ENCODE measurements at regions not wholly inside any gene's neighbourhood (a gene's known extent, or its start where the extent isn't known, plus 50 kb on each side); places are given as distances from the start of the nearest gene placed in this dataset.

DNA sequence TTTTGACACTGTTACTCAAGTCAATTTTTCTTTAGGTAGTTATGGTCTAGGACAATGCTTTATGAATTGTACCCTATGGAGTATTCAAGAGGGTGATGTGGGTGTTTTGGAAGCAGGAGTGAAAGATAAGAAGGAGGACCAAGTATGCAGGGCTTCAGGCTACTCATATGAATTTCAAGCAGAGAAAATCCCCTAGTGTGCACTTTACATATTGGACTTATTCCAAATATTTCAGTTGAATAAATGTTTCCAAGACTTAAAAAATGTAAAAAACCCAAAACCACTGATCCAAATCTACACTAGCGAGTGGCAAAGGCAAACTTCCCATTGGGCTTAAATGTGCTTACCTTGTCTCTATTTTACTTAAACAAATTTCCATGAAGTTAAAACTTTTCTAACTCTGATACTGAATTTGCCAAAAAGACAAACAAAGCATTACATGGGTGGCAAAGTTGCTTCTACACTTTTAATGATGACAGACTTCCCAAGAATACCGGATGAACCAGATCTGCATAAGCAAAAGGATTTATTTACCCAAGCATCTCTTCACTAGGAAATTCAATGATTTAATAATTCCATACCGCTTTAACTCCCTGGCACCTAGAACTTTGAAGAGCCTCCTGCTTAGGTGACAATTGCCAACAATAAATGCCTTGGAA lies 1233.5 kb upstream of the NXPH2 start:
- WGBS, result 76% methylated on average over 3 of the region's 3 CpGs
- DNase-seq (ENCODE audit: low spot score), result no peak
- Histone ChIP-seq H3K27me3 (ENCODE audit: control insufficient read depth in 4 of 4, insufficient read depth in 4 of 4, low read length in 3 of 4) (no peaks in the 10 kb centered on the region), H3K36me3 (ENCODE audit: control insufficient read depth in 4 of 4, insufficient read depth in 3 of 4, low read depth in 1 of 4, low read length in 3 of 4) (no peaks in the 10 kb centered on the region), H3K27ac (ENCODE audit: low read depth in 1 of 2, low read length in 2 of 2) (no peak overlapping the region), H3K9me3 (ENCODE audit: control insufficient read depth in 4 of 4, low read length in 3 of 4) (no peaks in the 10 kb centered on the region), H3K4me3 (ENCODE audit: low read depth in 1 of 3, low read length in 3 of 3) (no peak overlapping the region), H3K4me1 (ENCODE audit: control insufficient read depth in 4 of 4, insufficient read depth in 4 of 4, low read length in 3 of 4) (no peaks in the 10 kb centered on the region), H3K9ac (ENCODE audit: low read depth in 1 of 2, low read length in 2 of 2) (no peak overlapping the region)
- no peak for TF ChIP-seq MAX (IDR thresholded peaks at IDR 0.05)
- no peak for TF ChIP-seq RXRA (IDR thresholded peaks at IDR 0.05)
- no peak for TF ChIP-seq FOXA1 (IDR thresholded peaks at IDR 0.05)
- TF ChIP-seq EGR1 (IDR thresholded peaks at IDR 0.05; ENCODE audit: low read depth in 2 of 2), result no peak
- TF ChIP-seq HNF4A (conservative IDR thresholded peaks at IDR 0.05), result no peak
- TF ChIP-seq SP1 (IDR thresholded peaks at IDR 0.05), result no peak

- Histone ChIP-seq H3K9me3 (ENCODE audit: control insufficient read depth in 4 of 4, low read length in 3 of 4) (no peaks in the 10 kb centered on the region), H3K27me3 (ENCODE audit: control insufficient read depth in 4 of 4, insufficient read depth in 4 of 4, low read length in 3 of 4) (no peaks in the 10 kb centered on the region), H3K4me3 (ENCODE audit: low read depth in 1 of 3, low read length in 3 of 3) (no peak overlapping the region), H3K27ac (ENCODE audit: low read depth in 1 of 2, low read length in 2 of 2) (no peak overlapping the region), H3K9ac (ENCODE audit: low read depth in 1 of 2, low read length in 2 of 2) (no peak overlapping the region), H3K36me3 (ENCODE audit: control insufficient read depth in 4 of 4, insufficient read depth in 3 of 4, low read depth in 1 of 4, low read length in 3 of 4) (no peaks in the 10 kb centered on the region), H3K4me1 (ENCODE audit: control insufficient read depth in 4 of 4, insufficient read depth in 4 of 4, low read length in 3 of 4) (no peaks in the 10 kb centered on the region)
- no peak for DNase-seq (ENCODE audit: low spot score)
- TF ChIP-seq RAD21 (IDR thresholded peaks at IDR 0.05) (no peak), NR2F2 (IDR thresholded peaks at IDR 0.05) (no peak), ATF3 (IDR thresholded peaks at IDR 0.05) (no peak), JUND (IDR thresholded peaks at IDR 0.05) (no peak), FOXA2 (IDR thresholded peaks at IDR 0.05) (no peak), HNF4A (conservative IDR thresholded peaks at IDR 0.05) (no peak), REST (IDR thresholded peaks at IDR 0.05) (no peak), MAX (IDR thresholded peaks at IDR 0.05) (no peak), RXRA (IDR thresholded peaks at IDR 0.05) (no peak), SP1 (IDR thresholded peaks at IDR 0.05) (no peak), EGR1 (IDR thresholded peaks at IDR 0.05; ENCODE audit: low read depth in 2 of 2) (no peak), FOXA1 (IDR thresholded peaks at IDR 0.05) (no peak)
- TF ChIP-seq, protein P1, sequence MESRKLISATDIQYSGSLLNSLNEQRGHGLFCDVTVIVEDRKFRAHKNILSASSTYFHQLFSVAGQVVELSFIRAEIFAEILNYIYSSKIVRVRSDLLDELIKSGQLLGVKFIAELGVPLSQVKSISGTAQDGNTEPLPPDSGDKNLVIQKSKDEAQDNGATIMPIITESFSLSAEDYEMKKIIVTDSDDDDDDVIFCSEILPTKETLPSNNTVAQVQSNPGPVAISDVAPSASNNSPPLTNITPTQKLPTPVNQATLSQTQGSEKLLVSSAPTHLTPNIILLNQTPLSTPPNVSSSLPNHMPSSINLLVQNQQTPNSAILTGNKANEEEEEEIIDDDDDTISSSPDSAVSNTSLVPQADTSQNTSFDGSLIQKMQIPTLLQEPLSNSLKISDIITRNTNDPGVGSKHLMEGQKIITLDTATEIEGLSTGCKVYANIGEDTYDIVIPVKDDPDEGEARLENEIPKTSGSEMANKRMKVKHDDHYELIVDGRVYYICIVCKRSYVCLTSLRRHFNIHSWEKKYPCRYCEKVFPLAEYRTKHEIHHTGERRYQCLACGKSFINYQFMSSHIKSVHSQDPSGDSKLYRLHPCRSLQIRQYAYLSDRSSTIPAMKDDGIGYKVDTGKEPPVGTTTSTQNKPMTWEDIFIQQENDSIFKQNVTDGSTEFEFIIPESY (IDR thresholded peaks at IDR 0.05), result no peak
- WGBS, result 67% methylated on average over 2 of the region's 2 CpGs
Measured at GRCh38 chr2:140011287-140011686, 1231.1 kb upstream of the NXPH2 start.

All from liver (tissue), 7 donors.